Upper lobe of right lung (tissue), 1 donor: ENCODE measurements at regions not wholly inside any gene's neighbourhood (a gene's known extent, or its start where the extent isn't known, plus 50 kb on each side); places are given as distances from the start of the nearest gene placed in this dataset.

Source experiments
- ATAC-seq: fragments of 200-7000 bp; cut with Tn5 transposase; one replicate; pipeline ENCODE4 v1.9.1; 2020; ENCODE audit warnings: mild to moderate bottlenecking, moderate library complexity
- DNase-seq: peaks from one replicate; pipeline ENCODE4 v3.0.0-alpha.2; 2020
- H3K27ac ChIP-seq: fragments of 200-600 bp; one replicate; pipeline ENCODE4 v1.8.0; 2022
- H3K27me3 ChIP-seq: fragments of 200-600 bp; one replicate; pipeline ENCODE4 v1.8.0; 2022; ENCODE audit warnings: mild to moderate bottlenecking
- H3K36me3 ChIP-seq: fragments of 200-600 bp; one replicate; pipeline ENCODE4 v1.8.0; 2022
- H3K4me1 ChIP-seq: fragments of 200-600 bp; one replicate; pipeline ENCODE4 v1.8.0; 2022
- H3K4me3 ChIP-seq: fragments of 200-600 bp; one replicate; pipeline ENCODE4 v1.8.0; 2022; ENCODE audit warnings: mild to moderate bottlenecking
- H3K9me3 ChIP-seq: fragments of 200-600 bp; one replicate; pipeline ENCODE4 v1.8.0; 2022
- intact Hi-C: fragments of 100-400 bp; cut with DNase I; formaldehyde crosslinking; loops from one replicate; pipeline ENCODE4 v1.11.0; 2022
- TF ChIP-seq, protein P1 (sequence below): fragments of 200-600 bp; IDR thresholded peaks from one replicate; pipeline ENCODE4 v1.8.0; 2022; ENCODE audit warnings: antibody characterized with exemption
- donor health status: DM: no; HTN: yes; CAD: no; lungs with severe emphysema.

DNA sequence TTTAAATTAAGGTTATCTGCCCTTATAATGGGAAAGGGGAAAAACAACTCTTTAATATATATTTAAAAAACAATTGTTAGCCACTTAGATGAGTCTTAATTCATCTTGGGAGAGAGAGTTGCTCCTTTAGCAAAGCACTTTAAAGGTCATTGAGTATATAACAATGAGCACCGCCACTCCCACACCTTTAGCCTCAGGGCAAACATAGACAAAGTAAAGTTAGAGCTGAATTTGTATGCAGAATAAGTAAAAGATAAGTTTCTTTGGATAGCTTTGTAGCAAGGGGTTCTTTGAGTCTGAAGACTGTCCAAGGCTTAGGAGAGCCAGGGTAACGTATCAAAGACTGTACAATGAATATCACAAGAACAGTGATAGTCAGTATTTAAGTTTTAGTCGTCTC is 728.8 kb upstream of the LMO3 start:
- ATAC-seq (no peak), DNase-seq (no peak)
- no peak overlapping the region for H3K27ac ChIP-seq
- TF ChIP-seq, protein P1, sequence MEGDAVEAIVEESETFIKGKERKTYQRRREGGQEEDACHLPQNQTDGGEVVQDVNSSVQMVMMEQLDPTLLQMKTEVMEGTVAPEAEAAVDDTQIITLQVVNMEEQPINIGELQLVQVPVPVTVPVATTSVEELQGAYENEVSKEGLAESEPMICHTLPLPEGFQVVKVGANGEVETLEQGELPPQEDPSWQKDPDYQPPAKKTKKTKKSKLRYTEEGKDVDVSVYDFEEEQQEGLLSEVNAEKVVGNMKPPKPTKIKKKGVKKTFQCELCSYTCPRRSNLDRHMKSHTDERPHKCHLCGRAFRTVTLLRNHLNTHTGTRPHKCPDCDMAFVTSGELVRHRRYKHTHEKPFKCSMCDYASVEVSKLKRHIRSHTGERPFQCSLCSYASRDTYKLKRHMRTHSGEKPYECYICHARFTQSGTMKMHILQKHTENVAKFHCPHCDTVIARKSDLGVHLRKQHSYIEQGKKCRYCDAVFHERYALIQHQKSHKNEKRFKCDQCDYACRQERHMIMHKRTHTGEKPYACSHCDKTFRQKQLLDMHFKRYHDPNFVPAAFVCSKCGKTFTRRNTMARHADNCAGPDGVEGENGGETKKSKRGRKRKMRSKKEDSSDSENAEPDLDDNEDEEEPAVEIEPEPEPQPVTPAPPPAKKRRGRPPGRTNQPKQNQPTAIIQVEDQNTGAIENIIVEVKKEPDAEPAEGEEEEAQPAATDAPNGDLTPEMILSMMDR = no peak
- H3K4me1 ChIP-seq = no peaks in the 10 kb centered on the region
- no peak overlapping the region for H3K4me3 ChIP-seq
- no peaks in the 10 kb centered on the region for H3K9me3 ChIP-seq
- no peaks in the 10 kb centered on the region for H3K27me3 ChIP-seq
- no peaks in the 10 kb centered on the region for H3K36me3 ChIP-seq
- intact Hi-C loops = no loop called here

DNA sequence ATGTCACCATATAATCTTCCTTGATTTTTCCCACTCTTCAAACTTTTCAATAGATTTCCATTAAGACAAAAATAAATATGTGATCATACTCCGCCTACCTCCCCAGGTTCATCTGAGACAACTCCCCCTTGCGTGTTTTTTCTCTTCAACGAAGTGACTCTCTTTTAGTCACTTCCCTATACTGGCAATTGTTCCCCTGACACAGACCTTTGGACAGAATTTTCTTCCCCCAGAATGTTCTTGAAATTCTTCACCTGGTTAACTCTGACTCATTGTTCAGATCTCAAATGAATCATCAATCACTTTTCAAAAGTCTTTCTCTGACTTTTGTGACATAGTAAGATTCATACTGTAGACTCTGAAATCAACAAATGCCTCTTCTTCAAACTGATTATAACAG is 727.3 kb upstream of the LMO3 start:
- Histone ChIP-seq H3K36me3 (no peaks in the 10 kb centered on the region), H3K9me3 (no peaks in the 10 kb centered on the region), H3K27ac (no peak overlapping the region), H3K27me3 (no peaks in the 10 kb centered on the region), H3K4me3 (no peak overlapping the region), H3K4me1 (no peaks in the 10 kb centered on the region)
- ATAC-seq (no peak), DNase-seq (no peak)
- TF ChIP-seq, protein P1 = no peak
- intact Hi-C loops = no loop called here

DNA sequence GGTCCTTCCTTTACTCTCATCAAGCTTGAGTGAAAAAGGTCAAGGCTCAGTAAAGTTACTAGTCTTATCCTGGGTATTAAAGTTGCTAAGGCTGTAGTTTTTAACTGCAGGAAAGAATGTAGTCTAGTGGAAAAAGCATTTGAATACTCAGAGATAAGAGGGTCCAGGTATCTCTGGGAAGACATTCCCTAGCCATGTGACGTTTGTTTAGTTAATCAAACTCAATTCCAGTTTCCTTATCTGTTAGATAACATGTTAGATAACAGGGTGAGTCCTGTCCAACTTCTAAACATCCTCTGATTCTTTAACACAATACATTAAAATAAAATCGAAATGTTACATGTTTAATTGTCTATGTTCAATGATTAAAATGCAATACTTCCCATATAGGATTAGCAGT is 720.7 kb upstream of the LMO3 start:
- ATAC-seq (no peak), DNase-seq (no peak)
- no peak overlapping the region for H3K27ac ChIP-seq
- H3K4me1 ChIP-seq = no peaks in the 10 kb centered on the region
- H3K4me3 ChIP-seq = no peak overlapping the region
- no peaks in the 10 kb centered on the region for H3K27me3 ChIP-seq
- H3K36me3 ChIP-seq = no peaks in the 10 kb centered on the region
- no peaks in the 10 kb centered on the region for H3K9me3 ChIP-seq
- TF ChIP-seq, protein P1 = no peak
- intact Hi-C loops = no loop called here

DNA sequence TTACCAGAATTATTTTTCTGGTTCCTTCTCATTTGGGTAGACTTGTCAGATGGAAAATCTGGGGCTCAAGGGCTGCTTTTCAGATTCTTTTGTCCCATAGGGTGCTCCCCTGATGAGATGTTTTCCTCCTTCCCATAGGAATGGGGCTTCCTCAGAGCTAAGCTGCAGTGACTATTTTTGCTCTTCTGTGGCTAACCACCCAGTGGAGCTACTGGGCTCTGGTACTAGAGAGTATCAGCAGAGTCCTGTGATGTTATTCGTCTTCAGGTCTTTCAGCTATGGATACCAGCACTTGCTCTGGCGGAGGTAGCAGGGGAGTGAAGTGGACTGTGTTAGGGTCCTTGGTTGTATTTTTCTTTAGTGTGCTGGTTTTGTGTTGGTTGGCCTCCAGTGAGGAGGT is 716.1 kb upstream of the LMO3 start:
- DNase-seq (no peak), ATAC-seq (no peak)
- intact Hi-C loops = no loop called here
- Histone ChIP-seq H3K4me1 (no peaks in the 10 kb centered on the region), H3K36me3 (no peaks in the 10 kb centered on the region), H3K9me3 (peaks cover 3% of the 10 kb centered on the region), H3K4me3 (no peak overlapping the region), H3K27me3 (no peaks in the 10 kb centered on the region), H3K27ac (no peak overlapping the region)
- TF ChIP-seq, protein P1 = no peak

DNA sequence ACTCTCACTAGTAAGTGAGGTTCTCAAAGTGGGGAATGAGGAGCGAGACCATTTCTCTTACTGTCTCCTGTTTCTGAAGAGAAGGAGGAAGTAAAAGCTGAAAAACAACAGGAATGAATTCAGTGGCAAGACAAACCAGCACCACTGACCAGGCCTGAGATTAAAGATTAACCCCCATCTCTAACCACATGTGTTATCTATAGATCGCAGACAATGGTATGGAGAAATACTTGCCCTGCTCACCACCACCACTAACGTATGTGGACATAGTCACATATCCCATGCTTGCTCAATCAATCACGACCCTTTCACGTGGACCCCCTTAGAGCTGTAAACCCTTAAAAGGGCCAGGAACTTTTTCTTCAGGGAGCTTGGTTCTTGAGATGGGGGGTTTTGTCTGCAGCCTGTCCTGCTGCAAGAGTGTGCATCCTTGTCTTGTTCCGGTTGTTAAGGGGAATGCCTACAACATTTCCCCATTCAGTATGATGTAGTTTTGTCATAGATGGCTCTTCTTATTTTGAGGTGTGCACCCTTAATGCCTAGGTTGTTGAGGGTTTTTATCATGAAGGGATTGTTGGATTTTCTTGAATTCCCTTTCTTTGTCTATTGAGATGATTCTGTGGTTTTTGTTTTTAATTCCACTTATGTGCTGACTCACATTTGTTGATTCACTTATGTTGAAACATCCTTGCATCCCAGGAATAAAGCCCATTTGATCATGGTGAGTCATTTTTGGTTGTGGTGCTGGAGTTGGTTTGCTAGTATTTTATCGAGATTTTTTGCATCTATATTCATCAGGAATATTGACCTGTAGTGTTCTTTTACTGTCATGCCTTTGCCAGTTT is 698.8 kb upstream of the LMO3 start:
- H3K4me3 ChIP-seq = no peak overlapping the region
- intact Hi-C loops = no loop called here
- no peaks in the 10 kb centered on the region for H3K27me3 ChIP-seq
- DNase-seq (no peak), ATAC-seq (no peak)
- TF ChIP-seq, protein P1 = no peak
- H3K27ac ChIP-seq = no peak overlapping the region
- H3K36me3 ChIP-seq = no peaks in the 10 kb centered on the region
- H3K4me1 ChIP-seq = no peaks in the 10 kb centered on the region
- no peaks in the 10 kb centered on the region for H3K9me3 ChIP-seq

DNA sequence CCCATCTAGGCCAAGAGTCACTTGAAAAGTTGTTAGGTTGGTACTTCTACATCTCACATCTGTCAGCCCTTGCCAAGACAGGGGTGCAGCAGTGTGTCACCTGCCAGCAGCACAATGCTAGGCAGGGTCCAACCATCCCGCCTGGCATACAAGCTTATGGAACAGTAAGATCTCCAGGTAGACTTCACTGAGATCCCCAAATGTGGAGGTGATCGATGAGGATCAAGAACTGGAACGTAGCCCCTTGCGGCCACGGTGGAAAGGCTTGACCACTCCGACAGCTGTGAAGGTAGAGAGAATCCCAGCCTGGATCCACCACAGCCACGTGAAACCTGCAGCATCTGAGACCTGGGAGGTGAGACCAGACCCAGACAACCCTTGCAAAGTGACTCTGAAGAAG is 696.0 kb upstream of the LMO3 start:
- Histone ChIP-seq H3K27me3 (no peaks in the 10 kb centered on the region), H3K27ac (no peak overlapping the region), H3K4me3 (no peak overlapping the region), H3K4me1 (no peaks in the 10 kb centered on the region), H3K36me3 (no peaks in the 10 kb centered on the region), H3K9me3 (no peaks in the 10 kb centered on the region)
- TF ChIP-seq, protein P1 = no peak
- DNase-seq (no peak), ATAC-seq (no peak)
- intact Hi-C loops = no loop called here
